HepG2 (cell line): ENCODE measurements at regions not wholly inside any gene's neighbourhood (a gene's known extent, or its start where the extent isn't known, plus 50 kb on each side); places are given as distances from the start of the nearest gene placed in this dataset.

Experiments
- ESRRA ChIP-seq: sonication (generic); formaldehyde crosslinking; IDR thresholded peaks from 2 replicates; pipeline ENCODE4 v1.5.1; 2020; ENCODE audit warnings: mild to moderate bottlenecking, low read depth, missing genetic modification reagents
- ZBTB1 ChIP-seq: sonication (generic); formaldehyde crosslinking; IDR thresholded peaks from 2 replicates; pipeline ENCODE4 v1.4.0; 2020; ENCODE audit warnings: missing genetic modification reagents, borderline replicate concordance
- ZNF747 ChIP-seq: sonication (generic); formaldehyde crosslinking; IDR thresholded peaks from 2 replicates; pipeline ENCODE4 v1.8.1; 2023; ENCODE audit warnings: missing genetic modification reagents, mild to moderate bottlenecking, borderline replicate concordance
- TF ChIP-seq, protein P1 (sequence below): sonication (generic); formaldehyde crosslinking; IDR thresholded peaks from 2 replicates; pipeline ENCODE4 v1.4.0; 2020; ENCODE audit warnings: missing genetic modification reagents
- TF ChIP-seq, protein P2 (sequence below): sonication (generic); formaldehyde crosslinking; IDR thresholded peaks from 2 replicates; pipeline ENCODE4 v1.9.0; 2021; ENCODE audit warnings: mild to moderate bottlenecking, missing genetic modification reagents

DNA sequence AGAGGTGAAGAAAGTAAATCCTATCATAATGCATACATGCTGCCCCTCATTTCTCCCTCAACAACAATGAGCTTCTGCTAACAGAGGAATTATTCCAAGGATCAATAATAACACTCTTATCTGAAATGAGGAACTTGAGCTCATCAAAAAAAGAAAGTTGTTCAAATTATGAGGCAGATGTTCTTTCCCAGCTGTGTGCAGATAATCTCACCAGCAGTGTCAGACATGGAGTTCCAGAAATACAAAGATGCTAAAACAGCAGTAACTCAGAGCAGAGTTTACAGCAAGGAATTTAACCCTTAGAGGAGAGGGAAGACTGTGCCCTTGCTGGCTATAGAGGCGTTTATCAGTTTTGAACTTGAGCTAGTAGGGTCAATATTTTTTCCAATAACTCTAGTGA lies 153.1 kb downstream of the TRIM36 start:
- TF ChIP-seq ZNF747 (CRISPR knock-in tag), result no peak
- TF ChIP-seq, protein P1, sequence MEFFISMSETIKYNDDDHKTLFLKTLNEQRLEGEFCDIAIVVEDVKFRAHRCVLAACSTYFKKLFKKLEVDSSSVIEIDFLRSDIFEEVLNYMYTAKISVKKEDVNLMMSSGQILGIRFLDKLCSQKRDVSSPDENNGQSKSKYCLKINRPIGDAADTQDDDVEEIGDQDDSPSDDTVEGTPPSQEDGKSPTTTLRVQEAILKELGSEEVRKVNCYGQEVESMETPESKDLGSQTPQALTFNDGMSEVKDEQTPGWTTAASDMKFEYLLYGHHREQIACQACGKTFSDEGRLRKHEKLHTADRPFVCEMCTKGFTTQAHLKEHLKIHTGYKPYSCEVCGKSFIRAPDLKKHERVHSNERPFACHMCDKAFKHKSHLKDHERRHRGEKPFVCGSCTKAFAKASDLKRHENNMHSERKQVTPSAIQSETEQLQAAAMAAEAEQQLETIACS, result no peak
- no peak for TF ChIP-seq ZBTB1 (CRISPR knock-in tag)
- TF ChIP-seq, protein P2, sequence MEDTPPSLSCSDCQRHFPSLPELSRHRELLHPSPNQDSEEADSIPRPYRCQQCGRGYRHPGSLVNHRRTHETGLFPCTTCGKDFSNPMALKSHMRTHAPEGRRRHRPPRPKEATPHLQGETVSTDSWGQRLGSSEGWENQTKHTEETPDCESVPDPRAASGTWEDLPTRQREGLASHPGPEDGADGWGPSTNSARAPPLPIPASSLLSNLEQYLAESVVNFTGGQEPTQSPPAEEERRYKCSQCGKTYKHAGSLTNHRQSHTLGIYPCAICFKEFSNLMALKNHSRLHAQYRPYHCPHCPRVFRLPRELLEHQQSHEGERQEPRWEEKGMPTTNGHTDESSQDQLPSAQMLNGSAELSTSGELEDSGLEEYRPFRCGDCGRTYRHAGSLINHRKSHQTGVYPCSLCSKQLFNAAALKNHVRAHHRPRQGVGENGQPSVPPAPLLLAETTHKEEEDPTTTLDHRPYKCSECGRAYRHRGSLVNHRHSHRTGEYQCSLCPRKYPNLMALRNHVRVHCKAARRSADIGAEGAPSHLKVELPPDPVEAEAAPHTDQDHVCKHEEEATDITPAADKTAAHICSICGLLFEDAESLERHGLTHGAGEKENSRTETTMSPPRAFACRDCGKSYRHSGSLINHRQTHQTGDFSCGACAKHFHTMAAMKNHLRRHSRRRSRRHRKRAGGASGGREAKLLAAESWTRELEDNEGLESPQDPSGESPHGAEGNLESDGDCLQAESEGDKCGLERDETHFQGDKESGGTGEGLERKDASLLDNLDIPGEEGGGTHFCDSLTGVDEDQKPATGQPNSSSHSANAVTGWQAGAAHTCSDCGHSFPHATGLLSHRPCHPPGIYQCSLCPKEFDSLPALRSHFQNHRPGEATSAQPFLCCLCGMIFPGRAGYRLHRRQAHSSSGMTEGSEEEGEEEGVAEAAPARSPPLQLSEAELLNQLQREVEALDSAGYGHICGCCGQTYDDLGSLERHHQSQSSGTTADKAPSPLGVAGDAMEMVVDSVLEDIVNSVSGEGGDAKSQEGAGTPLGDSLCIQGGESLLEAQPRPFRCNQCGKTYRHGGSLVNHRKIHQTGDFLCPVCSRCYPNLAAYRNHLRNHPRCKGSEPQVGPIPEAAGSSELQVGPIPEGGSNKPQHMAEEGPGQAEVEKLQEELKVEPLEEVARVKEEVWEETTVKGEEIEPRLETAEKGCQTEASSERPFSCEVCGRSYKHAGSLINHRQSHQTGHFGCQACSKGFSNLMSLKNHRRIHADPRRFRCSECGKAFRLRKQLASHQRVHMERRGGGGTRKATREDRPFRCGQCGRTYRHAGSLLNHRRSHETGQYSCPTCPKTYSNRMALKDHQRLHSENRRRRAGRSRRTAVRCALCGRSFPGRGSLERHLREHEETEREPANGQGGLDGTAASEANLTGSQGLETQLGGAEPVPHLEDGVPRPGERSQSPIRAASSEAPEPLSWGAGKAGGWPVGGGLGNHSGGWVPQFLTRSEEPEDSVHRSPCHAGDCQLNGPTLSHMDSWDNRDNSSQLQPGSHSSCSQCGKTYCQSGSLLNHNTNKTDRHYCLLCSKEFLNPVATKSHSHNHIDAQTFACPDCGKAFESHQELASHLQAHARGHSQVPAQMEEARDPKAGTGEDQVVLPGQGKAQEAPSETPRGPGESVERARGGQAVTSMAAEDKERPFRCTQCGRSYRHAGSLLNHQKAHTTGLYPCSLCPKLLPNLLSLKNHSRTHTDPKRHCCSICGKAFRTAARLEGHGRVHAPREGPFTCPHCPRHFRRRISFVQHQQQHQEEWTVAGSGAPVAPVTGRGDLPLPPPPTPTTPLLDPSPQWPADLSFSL (CRISPR knock-in tag), result no peak
- TF ChIP-seq ESRRA (CRISPR knock-in tag), result no peak
